ENCODE measurements at regions not wholly inside any gene's neighbourhood (a gene's known extent, or its start where the extent isn't known, plus 50 kb on each side); places are given as distances from the start of the nearest gene placed in this dataset.

DNA sequence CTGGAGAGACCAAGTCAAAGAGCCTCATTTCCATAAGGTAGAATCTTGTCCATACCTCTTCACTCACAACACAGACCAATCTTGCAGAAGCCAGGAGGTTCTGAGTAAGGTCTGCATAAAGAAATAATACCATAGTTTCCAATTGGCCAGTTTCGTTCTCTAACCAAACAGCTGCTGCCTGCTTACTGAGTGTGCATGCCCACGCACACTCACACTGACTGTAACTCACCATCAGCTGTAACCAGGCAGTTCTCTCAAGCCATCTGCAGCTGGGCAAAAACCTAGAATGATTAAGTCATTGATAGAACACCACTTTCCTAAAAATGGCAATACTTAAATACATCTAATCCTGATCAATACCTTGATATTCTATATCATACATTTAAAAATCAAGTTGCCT lies 106.6 kb upstream of the VAV3 start (continued):
- no peak for TF ChIP-seq NR3C1 (CRISPR knock-in tag; conservative IDR thresholded peaks at IDR 0.05; ENCODE audit: low read depth)
- no peak for TF ChIP-seq ZNF416 (CRISPR knock-in tag; IDR thresholded peaks at IDR 0.05)
- TF ChIP-seq SP1 (CRISPR knock-in tag; conservative IDR thresholded peaks at IDR 0.05) = no peak
- no peak for TF ChIP-seq ESRRA (CRISPR knock-in tag; IDR thresholded peaks at IDR 0.05; ENCODE audit: borderline replicate concordance)
- TF ChIP-seq, protein P1, sequence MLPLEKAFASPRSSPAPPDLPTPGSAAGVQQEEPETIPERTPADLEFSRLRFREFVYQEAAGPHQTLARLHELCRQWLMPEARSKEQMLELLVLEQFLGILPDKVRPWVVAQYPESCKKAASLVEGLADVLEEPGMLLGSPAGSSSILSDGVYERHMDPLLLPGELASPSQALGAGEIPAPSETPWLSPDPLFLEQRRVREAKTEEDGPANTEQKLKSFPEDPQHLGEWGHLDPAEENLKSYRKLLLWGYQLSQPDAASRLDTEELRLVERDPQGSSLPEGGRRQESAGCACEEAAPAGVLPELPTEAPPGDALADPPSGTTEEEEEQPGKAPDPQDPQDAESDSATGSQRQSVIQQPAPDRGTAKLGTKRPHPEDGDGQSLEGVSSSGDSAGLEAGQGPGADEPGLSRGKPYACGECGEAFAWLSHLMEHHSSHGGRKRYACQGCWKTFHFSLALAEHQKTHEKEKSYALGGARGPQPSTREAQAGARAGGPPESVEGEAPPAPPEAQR (CRISPR knock-in tag; IDR thresholded peaks at IDR 0.05) = no peak
- no peak for TF ChIP-seq TEAD4 (CRISPR knock-in tag; IDR thresholded peaks at IDR 0.05)
- TF ChIP-seq, protein P2, sequence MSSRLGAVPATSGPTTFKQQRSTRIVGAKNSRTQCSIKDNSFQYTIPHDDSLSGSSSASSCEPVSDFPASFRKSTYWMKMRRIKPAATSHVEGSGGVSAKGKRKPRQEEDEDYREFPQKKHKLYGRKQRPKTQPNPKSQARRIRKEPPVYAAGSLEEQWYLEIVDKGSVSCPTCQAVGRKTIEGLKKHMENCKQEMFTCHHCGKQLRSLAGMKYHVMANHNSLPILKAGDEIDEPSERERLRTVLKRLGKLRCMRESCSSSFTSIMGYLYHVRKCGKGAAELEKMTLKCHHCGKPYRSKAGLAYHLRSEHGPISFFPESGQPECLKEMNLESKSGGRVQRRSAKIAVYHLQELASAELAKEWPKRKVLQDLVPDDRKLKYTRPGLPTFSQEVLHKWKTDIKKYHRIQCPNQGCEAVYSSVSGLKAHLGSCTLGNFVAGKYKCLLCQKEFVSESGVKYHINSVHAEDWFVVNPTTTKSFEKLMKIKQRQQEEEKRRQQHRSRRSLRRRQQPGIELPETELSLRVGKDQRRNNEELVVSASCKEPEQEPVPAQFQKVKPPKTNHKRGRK (CRISPR knock-in tag; IDR thresholded peaks at IDR 0.05; ENCODE audit: borderline replicate concordance) = no peak
- TF ChIP-seq, protein P3, sequence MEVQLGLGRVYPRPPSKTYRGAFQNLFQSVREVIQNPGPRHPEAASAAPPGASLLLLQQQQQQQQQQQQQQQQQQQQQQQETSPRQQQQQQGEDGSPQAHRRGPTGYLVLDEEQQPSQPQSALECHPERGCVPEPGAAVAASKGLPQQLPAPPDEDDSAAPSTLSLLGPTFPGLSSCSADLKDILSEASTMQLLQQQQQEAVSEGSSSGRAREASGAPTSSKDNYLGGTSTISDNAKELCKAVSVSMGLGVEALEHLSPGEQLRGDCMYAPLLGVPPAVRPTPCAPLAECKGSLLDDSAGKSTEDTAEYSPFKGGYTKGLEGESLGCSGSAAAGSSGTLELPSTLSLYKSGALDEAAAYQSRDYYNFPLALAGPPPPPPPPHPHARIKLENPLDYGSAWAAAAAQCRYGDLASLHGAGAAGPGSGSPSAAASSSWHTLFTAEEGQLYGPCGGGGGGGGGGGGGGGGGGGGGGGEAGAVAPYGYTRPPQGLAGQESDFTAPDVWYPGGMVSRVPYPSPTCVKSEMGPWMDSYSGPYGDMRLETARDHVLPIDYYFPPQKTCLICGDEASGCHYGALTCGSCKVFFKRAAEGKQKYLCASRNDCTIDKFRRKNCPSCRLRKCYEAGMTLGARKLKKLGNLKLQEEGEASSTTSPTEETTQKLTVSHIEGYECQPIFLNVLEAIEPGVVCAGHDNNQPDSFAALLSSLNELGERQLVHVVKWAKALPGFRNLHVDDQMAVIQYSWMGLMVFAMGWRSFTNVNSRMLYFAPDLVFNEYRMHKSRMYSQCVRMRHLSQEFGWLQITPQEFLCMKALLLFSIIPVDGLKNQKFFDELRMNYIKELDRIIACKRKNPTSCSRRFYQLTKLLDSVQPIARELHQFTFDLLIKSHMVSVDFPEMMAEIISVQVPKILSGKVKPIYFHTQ (CRISPR knock-in tag; IDR thresholded peaks at IDR 0.05) = no peak
- TF ChIP-seq, protein P4, sequence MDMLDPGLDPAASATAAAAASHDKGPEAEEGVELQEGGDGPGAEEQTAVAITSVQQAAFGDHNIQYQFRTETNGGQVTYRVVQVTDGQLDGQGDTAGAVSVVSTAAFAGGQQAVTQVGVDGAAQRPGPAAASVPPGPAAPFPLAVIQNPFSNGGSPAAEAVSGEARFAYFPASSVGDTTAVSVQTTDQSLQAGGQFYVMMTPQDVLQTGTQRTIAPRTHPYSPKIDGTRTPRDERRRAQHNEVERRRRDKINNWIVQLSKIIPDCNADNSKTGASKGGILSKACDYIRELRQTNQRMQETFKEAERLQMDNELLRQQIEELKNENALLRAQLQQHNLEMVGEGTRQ (CRISPR knock-in tag; IDR thresholded peaks at IDR 0.05) = no peak
- TF ChIP-seq ATF1 (CRISPR knock-in tag; IDR thresholded peaks at IDR 0.05) = no peak

DNA sequence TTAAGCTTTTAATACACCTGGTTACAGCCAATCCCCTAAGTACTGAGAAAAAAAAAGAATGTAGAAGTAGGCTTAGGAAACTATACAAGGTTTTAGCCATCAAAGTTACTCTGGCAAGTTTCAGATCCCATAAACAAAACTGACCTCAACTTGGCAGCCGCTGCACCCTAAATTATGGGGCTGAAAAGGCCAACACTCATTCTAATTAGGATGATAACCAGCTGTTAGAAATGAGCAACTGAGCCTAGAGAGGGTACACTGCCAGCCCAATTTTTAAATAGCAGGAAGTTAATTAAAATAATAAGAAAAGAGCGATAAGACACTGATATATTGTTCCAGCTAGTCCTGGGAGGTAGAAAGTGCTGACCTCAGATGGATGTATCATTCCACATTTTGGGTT lies 105.7 kb upstream of the VAV3 start:
- CTCF ChIA-PET = no interaction called here
- no peak for ATAC-seq
- no peak overlapping the region for H3K27ac Mint-ChIP-seq
- no peak for TF ChIP-seq TEAD4 (CRISPR knock-in tag; IDR thresholded peaks at IDR 0.05)
- TF ChIP-seq ELF4 (CRISPR knock-in tag; IDR thresholded peaks at IDR 0.05; ENCODE audit: low read depth) = no peak
- TF ChIP-seq SP1 (CRISPR knock-in tag; conservative IDR thresholded peaks at IDR 0.05) = no peak
- no peak for TF ChIP-seq JAZF1 (CRISPR knock-in tag; IDR thresholded peaks at IDR 0.05)
- TF ChIP-seq ETV6 (CRISPR knock-in tag; IDR thresholded peaks at IDR 0.05) = no peak
- TF ChIP-seq MYBL2 (CRISPR knock-in tag; IDR thresholded peaks at IDR 0.05) = no peak
- TF ChIP-seq FOXJ3 (CRISPR knock-in tag; IDR thresholded peaks at IDR 0.05; ENCODE audit: borderline replicate concordance) = no peak
- no peak for TF ChIP-seq NR2C2 (CRISPR knock-in tag; IDR thresholded peaks at IDR 0.05)
- TF ChIP-seq HMGA2 (CRISPR knock-in tag; IDR thresholded peaks at IDR 0.05) = no peak
- TF ChIP-seq CBFB (CRISPR knock-in tag; IDR thresholded peaks at IDR 0.05; ENCODE audit: low read depth) = no peak
- no peak for TF ChIP-seq NFYB (CRISPR knock-in tag; conservative IDR thresholded peaks at IDR 0.05; ENCODE audit: low read depth)
- no peak for TF ChIP-seq MXD4 (CRISPR knock-in tag; IDR thresholded peaks at IDR 0.05; ENCODE audit: borderline replicate concordance)
- TF ChIP-seq, protein P5, sequence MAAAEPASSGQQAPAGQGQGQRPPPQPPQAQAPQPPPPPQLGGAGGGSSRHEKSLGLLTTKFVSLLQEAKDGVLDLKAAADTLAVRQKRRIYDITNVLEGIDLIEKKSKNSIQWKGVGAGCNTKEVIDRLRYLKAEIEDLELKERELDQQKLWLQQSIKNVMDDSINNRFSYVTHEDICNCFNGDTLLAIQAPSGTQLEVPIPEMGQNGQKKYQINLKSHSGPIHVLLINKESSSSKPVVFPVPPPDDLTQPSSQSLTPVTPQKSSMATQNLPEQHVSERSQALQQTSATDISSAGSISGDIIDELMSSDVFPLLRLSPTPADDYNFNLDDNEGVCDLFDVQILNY (CRISPR knock-in tag; IDR thresholded peaks at IDR 0.05) = no peak
- TF ChIP-seq, protein P6, sequence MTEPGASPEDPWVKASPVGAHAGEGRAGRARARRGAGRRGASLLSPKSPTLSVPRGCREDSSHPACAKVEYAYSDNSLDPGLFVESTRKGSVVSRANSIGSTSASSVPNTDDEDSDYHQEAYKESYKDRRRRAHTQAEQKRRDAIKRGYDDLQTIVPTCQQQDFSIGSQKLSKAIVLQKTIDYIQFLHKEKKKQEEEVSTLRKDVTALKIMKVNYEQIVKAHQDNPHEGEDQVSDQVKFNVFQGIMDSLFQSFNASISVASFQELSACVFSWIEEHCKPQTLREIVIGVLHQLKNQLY (CRISPR knock-in tag; IDR thresholded peaks at IDR 0.05) = no peak
- TF ChIP-seq, protein P7, sequence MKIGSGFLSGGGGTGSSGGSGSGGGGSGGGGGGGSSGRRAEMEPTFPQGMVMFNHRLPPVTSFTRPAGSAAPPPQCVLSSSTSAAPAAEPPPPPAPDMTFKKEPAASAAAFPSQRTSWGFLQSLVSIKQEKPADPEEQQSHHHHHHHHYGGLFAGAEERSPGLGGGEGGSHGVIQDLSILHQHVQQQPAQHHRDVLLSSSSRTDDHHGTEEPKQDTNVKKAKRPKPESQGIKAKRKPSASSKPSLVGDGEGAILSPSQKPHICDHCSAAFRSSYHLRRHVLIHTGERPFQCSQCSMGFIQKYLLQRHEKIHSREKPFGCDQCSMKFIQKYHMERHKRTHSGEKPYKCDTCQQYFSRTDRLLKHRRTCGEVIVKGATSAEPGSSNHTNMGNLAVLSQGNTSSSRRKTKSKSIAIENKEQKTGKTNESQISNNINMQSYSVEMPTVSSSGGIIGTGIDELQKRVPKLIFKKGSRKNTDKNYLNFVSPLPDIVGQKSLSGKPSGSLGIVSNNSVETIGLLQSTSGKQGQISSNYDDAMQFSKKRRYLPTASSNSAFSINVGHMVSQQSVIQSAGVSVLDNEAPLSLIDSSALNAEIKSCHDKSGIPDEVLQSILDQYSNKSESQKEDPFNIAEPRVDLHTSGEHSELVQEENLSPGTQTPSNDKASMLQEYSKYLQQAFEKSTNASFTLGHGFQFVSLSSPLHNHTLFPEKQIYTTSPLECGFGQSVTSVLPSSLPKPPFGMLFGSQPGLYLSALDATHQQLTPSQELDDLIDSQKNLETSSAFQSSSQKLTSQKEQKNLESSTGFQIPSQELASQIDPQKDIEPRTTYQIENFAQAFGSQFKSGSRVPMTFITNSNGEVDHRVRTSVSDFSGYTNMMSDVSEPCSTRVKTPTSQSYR (CRISPR knock-in tag; IDR thresholded peaks at IDR 0.05) = no peak
- TF ChIP-seq JUN (CRISPR knock-in tag; IDR thresholded peaks at IDR 0.05) = no peak
- TF ChIP-seq ZNF121 (CRISPR knock-in tag; IDR thresholded peaks at IDR 0.05) = no peak

More for the DNA sequence above, 105.7 kb upstream of the VAV3 start:
- Mint-ChIP-seq H3K4me1 (peaks cover 3% of the 10 kb centered on the region), H3K9me3 (no peaks in the 10 kb centered on the region), H3K27me3 (ENCODE audit: low read depth) (no peaks in the 10 kb centered on the region), H3K4me3 (no peak overlapping the region), H3K36me3 (no peaks in the 10 kb centered on the region)
- POLR2A ChIA-PET = no interaction called here
- no peak for DNase-seq (ENCODE audit: low spot score)
